HCT116 (cell line): ENCODE measurements at regions not wholly inside any gene's neighbourhood (a gene's known extent, or its start where the extent isn't known, plus 50 kb on each side); places are given as distances from the start of the nearest gene placed in this dataset.

Experiments used
- CTCF ChIP-seq, 3 experiments: fragments of 200-600 bp in 1 of 3; sonication (generic) in 1 of 3; IDR thresholded peaks in 2 of 3; conservative IDR thresholded peaks in 1 of 3; 2 replicates each; pipeline ENCODE4 v1.5.1; 2012 to 2017; ENCODE audit warnings: low read depth in 2 of 3, low read length in 2 of 3, antibody characterized with exemption in 1 of 3, borderline replicate concordance in 1 of 3, control low read depth in 1 of 3, mild to moderate bottlenecking in 1 of 3, mixed read lengths in 1 of 3, mixed run types in 1 of 3, moderate library complexity in 1 of 3; ENCODE audit not compliant: insufficient read depth in 1 of 3
- EZH2 ChIP-seq: fragments of 200-600 bp; sonication (generic); IDR thresholded peaks from 2 replicates; pipeline ENCODE4 v1.6.1; 2017; ENCODE audit warnings: antibody characterized with exemption, mixed run types
- EZH2phosphoT487 ChIP-seq: fragments of 200-600 bp; IDR thresholded peaks from 2 replicates; pipeline ENCODE4 v1.6.1; 2018; ENCODE audit warnings: antibody characterized with exemption, borderline replicate concordance
- POLR2A ChIP-seq: IDR thresholded peaks from 2 replicates; pipeline ENCODE4 v1.7.0; 2011; ENCODE audit warnings: borderline replicate concordance; ENCODE audit not compliant: insufficient read depth, insufficient read length; ENCODE audit errors: extremely low read depth
- POLR2AphosphoS5 ChIP-seq: IDR thresholded peaks from 2 replicates; pipeline ENCODE4 v1.6.1; 2011; ENCODE audit warnings: mild to moderate bottlenecking, low read depth, low read length, moderate library complexity
- RAD21 ChIP-seq: IDR thresholded peaks from 2 replicates; pipeline ENCODE4 v1.6.1; 2012; ENCODE audit warnings: low read depth, mild to moderate bottlenecking
- REST ChIP-seq: IDR thresholded peaks from 2 replicates; pipeline ENCODE4 v1.6.1; 2012; ENCODE audit warnings: low read depth
- SIN3A ChIP-seq: IDR thresholded peaks from 2 replicates; pipeline ENCODE4 v1.6.1; 2012; ENCODE audit warnings: low read depth
- SP1 ChIP-seq: IDR thresholded peaks from 2 replicates; pipeline ENCODE4 v1.6.1; 2012; ENCODE audit warnings: low read depth
- TCF7L2 ChIP-seq: IDR thresholded peaks from 2 replicates; pipeline ENCODE4 v1.7.0; 2011; ENCODE audit warnings: borderline replicate concordance, inconsistent platforms; ENCODE audit not compliant: insufficient read depth, insufficient read length; ENCODE audit errors: extremely low read depth
- YY1 ChIP-seq: IDR thresholded peaks from 2 replicates; pipeline ENCODE4 v1.6.1; 2011; ENCODE audit warnings: low read length, low read depth, moderate library complexity, mild to moderate bottlenecking; ENCODE audit not compliant: insufficient replicate concordance; ENCODE audit errors: extremely low read depth
- ZFX ChIP-seq: fragments of 450-650 bp; IDR thresholded peaks from 2 replicates; pipeline ENCODE4 v1.6.1; 2017
- ZNF274 ChIP-seq: fragments of 200-500 bp; sonication (Bioruptor generic); IDR thresholded peaks from 2 replicates; pipeline ENCODE4 v1.6.1; 2014; ENCODE audit warnings: mild to moderate bottlenecking, low read depth, low read length, inconsistent platforms
- TF ChIP-seq, protein P1 (sequence below): IDR thresholded peaks from 2 replicates; pipeline ENCODE4 v1.6.1; 2011; ENCODE audit warnings: mild to moderate bottlenecking, low read length, moderate library complexity; ENCODE audit not compliant: insufficient replicate concordance; ENCODE audit errors: extremely low read depth

DNA sequence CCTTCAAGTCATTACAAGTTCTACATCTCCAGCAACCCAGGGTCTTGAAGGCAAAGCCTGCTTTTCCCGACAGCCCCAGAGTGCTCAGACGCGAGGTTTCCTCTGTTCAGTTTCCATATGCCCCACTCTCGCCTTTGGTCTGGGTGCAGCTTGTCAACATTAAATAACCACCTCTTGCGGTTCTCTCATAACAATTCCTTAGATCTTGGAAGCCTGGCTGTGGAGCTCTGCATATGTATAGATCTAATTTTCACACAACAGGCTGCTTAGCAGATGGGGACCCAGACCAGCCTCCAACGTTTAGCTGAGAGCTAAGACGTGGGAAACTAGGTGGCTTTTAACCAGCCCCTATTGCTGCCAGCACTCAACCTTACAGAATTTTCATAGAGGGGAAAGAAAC is 295.5 kb downstream of the RPLP1 start:
- TF ChIP-seq CTCF (IDR thresholded peaks at IDR 0.05 in 2 of 3, conservative IDR thresholded peaks at IDR 0.05 in 1 of 3; ENCODE audit: borderline replicate concordance in 1 of 3, insufficient read depth in 1 of 3, low read depth in 2 of 3, low read length in 2 of 3) (no peak), EZH2 (no peak), POLR2A (no peak), POLR2AphosphoS5 (no peak), TCF7L2 (no peak), RAD21 (no peak), ZNF274 (no peak), SP1 (no peak), REST (no peak), SIN3A (no peak), YY1 (no peak), EZH2phosphoT487 (no peak), ZFX (no peak)
- TF ChIP-seq, protein P1, sequence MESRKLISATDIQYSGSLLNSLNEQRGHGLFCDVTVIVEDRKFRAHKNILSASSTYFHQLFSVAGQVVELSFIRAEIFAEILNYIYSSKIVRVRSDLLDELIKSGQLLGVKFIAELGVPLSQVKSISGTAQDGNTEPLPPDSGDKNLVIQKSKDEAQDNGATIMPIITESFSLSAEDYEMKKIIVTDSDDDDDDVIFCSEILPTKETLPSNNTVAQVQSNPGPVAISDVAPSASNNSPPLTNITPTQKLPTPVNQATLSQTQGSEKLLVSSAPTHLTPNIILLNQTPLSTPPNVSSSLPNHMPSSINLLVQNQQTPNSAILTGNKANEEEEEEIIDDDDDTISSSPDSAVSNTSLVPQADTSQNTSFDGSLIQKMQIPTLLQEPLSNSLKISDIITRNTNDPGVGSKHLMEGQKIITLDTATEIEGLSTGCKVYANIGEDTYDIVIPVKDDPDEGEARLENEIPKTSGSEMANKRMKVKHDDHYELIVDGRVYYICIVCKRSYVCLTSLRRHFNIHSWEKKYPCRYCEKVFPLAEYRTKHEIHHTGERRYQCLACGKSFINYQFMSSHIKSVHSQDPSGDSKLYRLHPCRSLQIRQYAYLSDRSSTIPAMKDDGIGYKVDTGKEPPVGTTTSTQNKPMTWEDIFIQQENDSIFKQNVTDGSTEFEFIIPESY: no peak
